ENCODE measurements at regions not wholly inside any gene's neighbourhood (a gene's known extent, or its start where the extent isn't known, plus 50 kb on each side); places are given as distances from the start of the nearest gene placed in this dataset.

DNA sequence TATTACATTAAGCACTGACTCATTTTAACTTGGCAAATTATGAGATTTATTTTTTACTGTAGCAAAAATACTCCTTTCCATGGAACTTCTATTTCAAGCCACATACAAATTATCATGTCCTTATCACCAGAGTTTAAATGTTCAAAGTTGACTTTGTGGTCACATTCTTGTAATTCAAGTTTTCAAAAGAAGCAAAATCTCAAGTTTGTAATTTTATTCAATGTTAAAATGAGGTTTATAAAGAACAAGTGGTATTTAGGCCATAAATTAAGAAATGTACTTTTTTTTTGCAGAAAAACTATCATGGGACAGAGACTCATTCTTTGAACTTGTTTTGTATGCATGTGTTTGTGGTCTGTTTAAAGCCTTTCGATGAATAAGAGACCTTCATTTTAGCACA is 811.5 kb downstream of the TENT5A start:
- TF ChIP-seq, protein P1, sequence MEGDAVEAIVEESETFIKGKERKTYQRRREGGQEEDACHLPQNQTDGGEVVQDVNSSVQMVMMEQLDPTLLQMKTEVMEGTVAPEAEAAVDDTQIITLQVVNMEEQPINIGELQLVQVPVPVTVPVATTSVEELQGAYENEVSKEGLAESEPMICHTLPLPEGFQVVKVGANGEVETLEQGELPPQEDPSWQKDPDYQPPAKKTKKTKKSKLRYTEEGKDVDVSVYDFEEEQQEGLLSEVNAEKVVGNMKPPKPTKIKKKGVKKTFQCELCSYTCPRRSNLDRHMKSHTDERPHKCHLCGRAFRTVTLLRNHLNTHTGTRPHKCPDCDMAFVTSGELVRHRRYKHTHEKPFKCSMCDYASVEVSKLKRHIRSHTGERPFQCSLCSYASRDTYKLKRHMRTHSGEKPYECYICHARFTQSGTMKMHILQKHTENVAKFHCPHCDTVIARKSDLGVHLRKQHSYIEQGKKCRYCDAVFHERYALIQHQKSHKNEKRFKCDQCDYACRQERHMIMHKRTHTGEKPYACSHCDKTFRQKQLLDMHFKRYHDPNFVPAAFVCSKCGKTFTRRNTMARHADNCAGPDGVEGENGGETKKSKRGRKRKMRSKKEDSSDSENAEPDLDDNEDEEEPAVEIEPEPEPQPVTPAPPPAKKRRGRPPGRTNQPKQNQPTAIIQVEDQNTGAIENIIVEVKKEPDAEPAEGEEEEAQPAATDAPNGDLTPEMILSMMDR (IDR thresholded peaks at IDR 0.05) = no peak
- no peak for TF ChIP-seq POLR2A (IDR thresholded peaks at IDR 0.05)

Measured in lower leg skin (tissue), 3 donors.